Psoas muscle (tissue), 7 donors: ENCODE measurements at regions not wholly inside any gene's neighbourhood (a gene's known extent, or its start where the extent isn't known, plus 50 kb on each side); places are given as distances from the start of the nearest gene placed in this dataset.

ENCODE experiments used
- ATAC-seq, 4 donors: fragments of 200-7000 bp; cut with Tn5 transposase; one replicate each; pipeline ENCODE4 v1.9.1; 2020; ENCODE audit warnings: moderate library complexity in 3 of 4, mild to moderate bottlenecking in 2 of 4
- DNase-seq, 2 donors: peaks; one replicate each; pipeline ENCODE4 v3.0.0-alpha.2; 2020
- H3K27ac ChIP-seq: fragments of 200-600 bp; one replicate; pipeline ENCODE4 v1.8.0; 2022
- H3K27me3 ChIP-seq, 3 donors: fragments of 200-600 bp in 1 of 3; one replicate each; pipeline versions ENCODE4 v1.6.1 to v1.8.0; 2013 to 2022; ENCODE audit warnings: low read length in 2 of 3, mild to moderate bottlenecking in 2 of 3, moderate library complexity in 1 of 3; ENCODE audit not compliant: insufficient read depth in 3 of 3
- H3K36me3 ChIP-seq, 2 donors: fragments of 200-600 bp in 1 of 2; one replicate each; pipeline versions ENCODE4 v1.6.1 to v1.8.0; 2013 to 2022; ENCODE audit warnings: low read depth in 1 of 2, mild to moderate bottlenecking in 1 of 2, moderate library complexity in 1 of 2; ENCODE audit not compliant: insufficient read depth in 1 of 2
- H3K4me1 ChIP-seq: fragments of 200-600 bp; one replicate; pipeline ENCODE4 v1.8.0; 2022
- H3K4me3 ChIP-seq: fragments of 200-600 bp; one replicate; pipeline ENCODE4 v1.8.0; 2022; ENCODE audit warnings: mild to moderate bottlenecking
- H3K9me3 ChIP-seq: fragments of 200-600 bp; one replicate; pipeline ENCODE4 v1.8.0; 2022
- WGBS, 3 donors: extraction: QIAGEN DNeasy Blood & Tissue Kit; methylation state at CpG; one replicate each; pipeline versions ENCODE4 v1.1.6 to v1.1.7; 2013; 5-methylcytosine and 5-hydroxymethylcytosine counted together
- intact Hi-C, 2 donors: fragments of 100-400 bp; cut with DNase I; formaldehyde crosslinking; loops; one replicate each; pipeline versions ENCODE4 v1.11.0 to v1.14.2; 2022
- TF ChIP-seq, protein P1 (sequence below): fragments of 200-600 bp; IDR thresholded peaks from one replicate; pipeline ENCODE4 v1.8.0; 2022; ENCODE audit warnings: antibody characterized with exemption
- donor health status: healthy with polysubstance abuse.
- donor health status: DM: no; HTN: no; CAD: no; lungs with moderate emphysema.
- donor health status: Bipolar disorder and iron deficiency.
- donor health status: healthy.
- donor health status: DM: yes; HTN: yes; CAD: no.
- donor health status: DM: no; HTN: no; CAD: no.
- donor health status: DM: yes; HTN: yes; CAD: no.

DNA sequence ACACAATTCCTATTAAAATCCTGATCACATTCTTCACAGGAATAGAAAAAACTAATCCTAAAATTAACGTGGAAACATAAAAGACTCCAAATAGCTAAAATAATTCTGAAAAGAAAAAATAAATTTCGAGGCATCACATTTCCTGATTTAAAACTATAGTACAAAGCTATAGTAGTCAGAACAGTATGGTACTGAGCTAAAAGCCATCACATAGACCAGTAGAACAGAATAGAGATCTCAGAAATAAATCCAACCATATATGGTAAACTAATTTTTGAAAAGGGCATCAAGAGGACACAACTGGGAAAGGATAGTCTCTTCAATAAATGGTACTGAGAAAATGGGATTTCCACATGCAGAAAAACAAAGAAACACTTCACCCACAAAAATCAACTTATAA, 125.2 kb upstream of the DAAM1 start:
- H3K27ac ChIP-seq, result no peak overlapping the region
- no peak for ATAC-seq
- TF ChIP-seq, protein P1, sequence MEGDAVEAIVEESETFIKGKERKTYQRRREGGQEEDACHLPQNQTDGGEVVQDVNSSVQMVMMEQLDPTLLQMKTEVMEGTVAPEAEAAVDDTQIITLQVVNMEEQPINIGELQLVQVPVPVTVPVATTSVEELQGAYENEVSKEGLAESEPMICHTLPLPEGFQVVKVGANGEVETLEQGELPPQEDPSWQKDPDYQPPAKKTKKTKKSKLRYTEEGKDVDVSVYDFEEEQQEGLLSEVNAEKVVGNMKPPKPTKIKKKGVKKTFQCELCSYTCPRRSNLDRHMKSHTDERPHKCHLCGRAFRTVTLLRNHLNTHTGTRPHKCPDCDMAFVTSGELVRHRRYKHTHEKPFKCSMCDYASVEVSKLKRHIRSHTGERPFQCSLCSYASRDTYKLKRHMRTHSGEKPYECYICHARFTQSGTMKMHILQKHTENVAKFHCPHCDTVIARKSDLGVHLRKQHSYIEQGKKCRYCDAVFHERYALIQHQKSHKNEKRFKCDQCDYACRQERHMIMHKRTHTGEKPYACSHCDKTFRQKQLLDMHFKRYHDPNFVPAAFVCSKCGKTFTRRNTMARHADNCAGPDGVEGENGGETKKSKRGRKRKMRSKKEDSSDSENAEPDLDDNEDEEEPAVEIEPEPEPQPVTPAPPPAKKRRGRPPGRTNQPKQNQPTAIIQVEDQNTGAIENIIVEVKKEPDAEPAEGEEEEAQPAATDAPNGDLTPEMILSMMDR, result no peak
- H3K36me3 ChIP-seq, result no peaks in the 10 kb centered on the region
- H3K4me3 ChIP-seq, result no peak overlapping the region
- H3K4me1 ChIP-seq, result no peaks in the 10 kb centered on the region
- DNase-seq, result no peak
- intact Hi-C loops, result no loop called here
- WGBS, 3 donors, result 70 to 77% (median 74%) methylated on average over 2 of the region's 2 CpGs
- H3K9me3 ChIP-seq, result peaks cover 7% of the 10 kb centered on the region
- no peaks in the 10 kb centered on the region for H3K27me3 ChIP-seq

DNA sequence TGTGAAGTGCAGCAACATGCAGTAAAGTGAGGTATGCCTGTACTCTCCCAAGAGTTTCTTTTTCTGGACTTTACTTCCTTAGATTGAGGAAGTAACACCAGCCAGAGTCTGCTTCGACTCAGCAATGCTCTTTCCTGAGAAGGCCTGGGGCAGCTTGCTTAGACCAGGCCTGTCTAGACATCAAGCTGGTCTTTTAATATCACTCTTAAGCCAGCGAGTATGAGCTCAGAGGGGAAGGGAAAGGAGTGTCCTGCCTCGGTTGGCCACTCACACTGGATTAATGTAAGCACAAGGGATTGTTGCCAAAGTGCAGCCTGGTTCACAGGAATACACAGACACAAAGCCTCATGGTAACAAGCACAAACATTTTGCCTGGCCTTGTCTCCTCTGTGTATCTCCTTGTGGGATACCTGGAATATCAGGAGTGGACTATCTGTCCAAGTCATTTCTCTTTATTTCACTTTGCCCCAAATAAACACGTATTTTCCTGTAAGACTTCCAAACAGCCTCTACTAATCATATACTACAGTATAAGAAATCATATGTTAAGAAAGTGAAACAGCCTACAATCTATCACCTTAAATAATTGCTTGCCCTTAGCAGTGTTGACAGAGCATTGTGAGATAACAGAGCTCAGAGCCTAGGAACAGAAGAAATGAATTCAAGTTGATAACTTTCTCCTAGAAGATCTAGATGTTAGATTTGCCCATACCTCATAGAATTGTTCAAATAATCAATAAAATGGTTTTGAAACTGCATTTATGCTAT, 121.2 kb upstream of the DAAM1 start:
- TF ChIP-seq, protein P1, result no peak
- no peaks in the 10 kb centered on the region for H3K36me3 ChIP-seq
- no peaks in the 10 kb centered on the region for H3K27me3 ChIP-seq
- WGBS, 3 donors, result 53 to 67% (median 57%) methylated on average over 4 of the region's 4 CpGs
- H3K4me3 ChIP-seq, result no peak overlapping the region
- H3K4me1 ChIP-seq, result no peaks in the 10 kb centered on the region
- intact Hi-C loops, result no loop called here
- no peak for ATAC-seq
- H3K27ac ChIP-seq, result no peak overlapping the region
- DNase-seq, result no peak
- H3K9me3 ChIP-seq, result peaks cover 7% of the 10 kb centered on the region

DNA sequence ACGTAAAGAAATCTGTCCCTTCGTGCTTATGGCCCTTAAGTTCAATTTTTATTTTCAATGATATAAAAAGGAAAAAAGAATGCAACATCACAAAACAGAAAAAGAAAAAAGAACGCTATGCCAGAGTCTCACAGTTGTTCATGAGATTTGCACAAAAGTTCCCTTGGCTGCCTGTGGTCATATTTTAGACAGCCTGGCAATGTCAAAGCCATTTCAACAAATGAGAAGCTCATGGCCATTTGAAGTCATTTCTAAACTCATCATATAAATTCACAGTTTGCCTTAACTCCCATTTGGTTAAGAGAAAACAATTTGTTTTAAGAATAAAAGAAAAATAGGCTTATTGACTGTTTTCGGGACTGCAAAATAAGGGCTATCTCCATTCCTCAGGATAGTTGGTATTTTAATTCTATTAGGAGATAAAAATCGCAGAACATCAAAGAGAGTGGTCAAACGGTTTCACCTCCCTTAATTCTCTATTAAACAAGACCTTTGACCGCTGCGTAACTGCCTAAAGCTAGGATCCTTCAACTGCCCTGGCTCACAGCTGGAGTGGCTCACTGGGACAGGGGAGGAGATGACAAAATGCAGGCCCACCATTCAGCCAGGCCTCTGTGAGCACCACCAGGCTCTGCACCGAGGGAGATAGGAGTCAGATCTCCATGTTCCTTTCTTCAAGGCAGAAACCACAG, 119.2 kb upstream of the DAAM1 start:
- DNase-seq (no peak), ATAC-seq (no peak)
- H3K9me3 ChIP-seq, result no peaks in the 10 kb centered on the region
- intact Hi-C loops, result no loop called here
- H3K27me3 ChIP-seq, result no peaks in the 10 kb centered on the region
- no peak overlapping the region for H3K4me3 ChIP-seq
- no peak overlapping the region for H3K27ac ChIP-seq
- TF ChIP-seq, protein P1, result no peak
- H3K4me1 ChIP-seq, result no peaks in the 10 kb centered on the region
- 74 to 80% (median 76%) methylated on average over 9 of the region's 9 CpGs for WGBS, 3 donors
- no peaks in the 10 kb centered on the region for H3K36me3 ChIP-seq

DNA sequence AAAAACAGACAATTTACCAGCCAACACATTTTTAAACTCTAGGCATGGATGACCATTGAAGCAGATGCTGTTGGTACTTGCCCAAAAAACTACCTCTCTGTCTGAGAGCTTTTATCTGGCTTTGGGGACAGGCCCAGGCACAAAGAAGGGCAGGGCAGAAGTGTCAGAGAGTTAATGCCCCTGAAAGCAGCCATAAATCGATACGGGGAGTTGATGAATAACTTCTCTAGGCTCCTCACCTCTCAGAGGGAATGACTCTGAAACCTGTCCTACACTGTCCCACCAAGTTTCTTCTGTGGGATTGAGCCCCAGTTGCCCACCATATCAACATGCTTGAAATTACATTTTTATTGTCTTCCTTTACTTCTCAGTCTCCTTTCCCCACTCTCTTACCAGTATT, 113.0 kb upstream of the DAAM1 start:
- Histone ChIP-seq H3K9me3 (no peaks in the 10 kb centered on the region), H3K27ac (no peak overlapping the region), H3K4me3 (no peak overlapping the region), H3K36me3 (no peaks in the 10 kb centered on the region), H3K27me3 (no peaks in the 10 kb centered on the region), H3K4me1 (no peaks in the 10 kb centered on the region)
- no peak for ATAC-seq
- TF ChIP-seq, protein P1, result no peak
- intact Hi-C loops, result no loop called here
- 80 to 86% (median 80%) methylated on average over 2 of the region's 2 CpGs for WGBS, 3 donors
- DNase-seq, result no peak
